ENCODE measurements at regions not wholly inside any gene's neighbourhood (a gene's known extent, or its start where the extent isn't known, plus 50 kb on each side); places are given as distances from the start of the nearest gene placed in this dataset.
A peak's percentile ranks its signal among the peaks of the same experiment; 100 is the strongest.

DNA sequence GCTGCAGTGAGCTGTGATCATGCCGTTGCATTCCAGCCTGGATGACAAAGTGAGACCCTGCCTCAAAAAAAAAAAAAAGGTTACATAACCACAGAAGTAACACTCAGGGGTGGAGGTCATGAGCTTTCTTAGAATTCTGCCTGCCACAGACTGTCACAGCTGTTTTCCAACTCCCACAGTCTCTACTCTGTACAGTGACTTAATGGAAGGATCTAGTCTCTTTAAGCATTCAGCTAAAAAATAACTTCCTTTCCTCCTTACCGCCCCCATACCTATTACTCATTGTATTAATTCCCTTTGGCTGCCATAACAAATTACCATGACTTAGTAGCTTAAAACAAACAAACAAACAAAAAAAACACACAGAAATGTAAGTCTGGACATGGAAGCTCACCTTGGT is 99.6 kb upstream of the UBE2E1 start:
- TF ChIP-seq CTCF (IDR thresholded peaks at IDR 0.05): no peak
- no peaks in the 10 kb centered on the region for H3K27me3 Mint-ChIP-seq (ENCODE audit: low read depth)
- H3K4me1 Mint-ChIP-seq (ENCODE audit: low read depth): peaks cover 22% of the 10 kb centered on the region
- DNase-seq (ENCODE audit: low spot score): no peak
- no peak overlapping the region for H3K4me3 Mint-ChIP-seq (ENCODE audit: unreplicated experiment)
- no peaks in the 10 kb centered on the region for H3K36me3 Mint-ChIP-seq (ENCODE audit: low read depth)
- peaks cover 2% of the 10 kb centered on the region for H3K9me3 Mint-ChIP-seq (ENCODE audit: low read depth)
- H3K27ac Mint-ChIP-seq (ENCODE audit: unreplicated experiment): no peak overlapping the region

DNA sequence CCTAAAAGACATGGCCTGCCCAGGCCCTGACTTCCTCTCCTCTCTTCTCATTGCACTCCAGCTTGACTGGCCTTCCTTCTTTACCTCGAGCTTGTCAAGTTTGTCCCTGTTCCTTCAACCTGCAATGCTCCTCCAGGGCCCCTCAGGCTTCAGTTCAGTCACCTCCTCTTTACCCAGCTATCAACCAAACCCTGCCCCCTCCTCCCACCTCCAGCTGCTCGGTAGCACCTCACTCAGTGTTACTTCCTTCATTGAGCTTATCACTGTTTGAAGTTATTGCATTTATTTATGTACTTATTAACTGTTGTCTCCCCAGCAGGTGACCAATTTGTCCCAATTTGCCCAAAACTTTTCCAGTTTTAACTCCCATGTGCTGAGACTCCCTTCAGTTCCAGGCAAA is 95.8 kb upstream of the UBE2E1 start:
- Mint-ChIP-seq H3K27me3 (ENCODE audit: low read depth) (no peaks in the 10 kb centered on the region), H3K36me3 (ENCODE audit: low read depth) (no peaks in the 10 kb centered on the region), H3K9me3 (ENCODE audit: low read depth) (peaks cover 2% of the 10 kb centered on the region), H3K4me1 (ENCODE audit: low read depth) (peaks cover 27% of the 10 kb centered on the region), H3K4me3 (ENCODE audit: unreplicated experiment) (no peak overlapping the region), H3K27ac (ENCODE audit: unreplicated experiment) (no peak overlapping the region)
- no peak for TF ChIP-seq CTCF (IDR thresholded peaks at IDR 0.05)
- DNase-seq (ENCODE audit: low spot score): no peak

DNA sequence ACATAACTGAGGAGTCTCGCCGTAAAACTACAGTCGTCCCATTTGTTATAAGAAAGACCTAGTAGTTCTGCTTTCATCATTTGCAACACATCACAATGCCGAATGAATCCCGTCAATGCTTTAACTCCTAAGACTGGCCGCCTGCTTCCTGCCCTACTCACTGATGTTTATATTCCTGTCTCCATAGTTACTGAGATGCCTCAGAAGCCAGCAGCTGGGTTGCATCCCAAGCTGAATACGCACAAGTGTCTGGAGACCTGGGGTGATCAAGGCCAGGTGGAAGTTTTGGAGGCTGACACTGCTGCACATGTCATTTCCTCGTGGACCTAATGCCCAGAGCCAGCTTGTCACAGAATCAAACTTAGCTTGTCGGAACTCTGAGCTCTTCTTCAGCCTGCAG is 95.2 kb upstream of the UBE2E1 start:
- peaks cover 27% of the 10 kb centered on the region for H3K4me1 Mint-ChIP-seq (ENCODE audit: low read depth)
- DNase-seq (ENCODE audit: low spot score): no peak
- no peaks in the 10 kb centered on the region for H3K36me3 Mint-ChIP-seq (ENCODE audit: low read depth)
- TF ChIP-seq CTCF (IDR thresholded peaks at IDR 0.05): no peak
- H3K4me3 Mint-ChIP-seq (ENCODE audit: unreplicated experiment): no peak overlapping the region
- no peaks in the 10 kb centered on the region for H3K27me3 Mint-ChIP-seq (ENCODE audit: low read depth)
- peak overlapping the region; percentile 19 for H3K27ac Mint-ChIP-seq (ENCODE audit: unreplicated experiment)
- peaks cover 3% of the 10 kb centered on the region for H3K9me3 Mint-ChIP-seq (ENCODE audit: low read depth)

DNA sequence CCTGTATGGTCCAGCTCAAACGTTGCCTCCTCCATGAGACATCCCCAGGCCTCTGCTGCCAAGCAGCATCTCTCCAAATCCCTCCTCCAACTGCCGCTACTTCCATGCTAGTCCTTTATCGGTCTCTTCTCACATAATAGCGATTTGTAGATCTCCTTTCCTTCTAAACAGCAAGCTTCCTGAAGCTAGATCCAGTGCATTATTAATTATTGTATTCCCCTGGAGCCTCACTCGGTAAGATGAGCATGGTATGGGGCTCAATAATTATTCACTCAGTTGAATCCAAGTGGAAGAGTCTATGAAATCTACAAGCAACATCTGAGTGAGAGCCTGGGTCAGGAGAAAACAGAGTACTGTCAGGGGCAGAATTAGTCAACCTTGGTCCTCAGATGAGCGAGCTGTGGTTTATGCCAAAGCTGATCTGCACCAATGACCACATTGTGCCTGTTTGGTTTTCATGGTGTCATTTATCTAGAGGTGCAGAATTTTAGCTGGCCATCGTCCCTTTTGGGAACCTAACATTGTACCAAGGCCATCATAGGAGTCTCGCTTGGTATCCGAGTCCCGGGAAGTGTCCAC is 93.8 kb upstream of the UBE2E1 start:
- H3K4me3 Mint-ChIP-seq (ENCODE audit: unreplicated experiment): no peak overlapping the region
- peak overlapping the region; percentile 9 for H3K27ac Mint-ChIP-seq (ENCODE audit: unreplicated experiment)

More for the DNA sequence above, 93.8 kb upstream of the UBE2E1 start:
- peaks cover 2% of the 10 kb centered on the region for H3K36me3 Mint-ChIP-seq (ENCODE audit: low read depth)
- no peak for DNase-seq (ENCODE audit: low spot score)
- no peak for TF ChIP-seq CTCF (IDR thresholded peaks at IDR 0.05)
- H3K4me1 Mint-ChIP-seq (ENCODE audit: low read depth): peaks cover 27% of the 10 kb centered on the region
- peaks cover 9% of the 10 kb centered on the region for H3K9me3 Mint-ChIP-seq (ENCODE audit: low read depth)
- H3K27me3 Mint-ChIP-seq (ENCODE audit: low read depth): no peaks in the 10 kb centered on the region

All from chondrocyte (in vitro differentiated cells).